IMR-90 (cell line): ENCODE measurements at regions not wholly inside any gene's neighbourhood (a gene's known extent, or its start where the extent isn't known, plus 50 kb on each side); places are given as distances from the start of the nearest gene placed in this dataset.

Source experiments
- ATAC-seq: fragments of 200-7000 bp; cut with Tn5 transposase; 2 replicates; pipeline ENCODE4 v1.9.1; 2020; ENCODE audit warnings: low read depth, mild to moderate bottlenecking, moderate library complexity
- BruUV-seq: library from RNA; stranded (reverse); fragments of 400-500 nt; replicated peaks from 2 replicates; lab custom pipeline; 2021; lab: Mats Ljungman, UMichigan
- CTCF ChIA-PET: fragments of 300-600 bp; formaldehyde crosslinking; extraction: SDS; loops from one replicate; lab custom pipeline; 2021; ENCODE audit warnings: antibody characterized with exemption; lab: Yijun Ruan, JAX
- POLR2A ChIA-PET: fragments of 300-600 bp; sonication (Branson Sonifier 250); formaldehyde crosslinking; loops from one replicate; lab custom pipeline; 2022; ENCODE audit warnings: antibody characterized with exemption; ENCODE audit not compliant: unreplicated experiment; lab: Charles Lee
- DNase-seq: peaks from one replicate; pipeline ENCODE4 v3.0.0; 2013
- H2AFZ ChIP-seq: replicated peaks from 2 replicates; pipeline ENCODE3; 2013; ENCODE audit warnings: low read length, mild to moderate bottlenecking; ENCODE audit not compliant: poor library complexity
- H2AK5ac ChIP-seq: 2 replicates; pipeline ENCODE4 v1.6.1; 2013; ENCODE audit warnings: low read depth, low read length, inconsistent platforms
- H2AK9ac ChIP-seq: replicated peaks from 2 replicates; pipeline ENCODE3; 2013; ENCODE audit warnings: mild to moderate bottlenecking, low read depth, low read length, moderate library complexity; ENCODE audit not compliant: poor library complexity
- H2BK120ac ChIP-seq: 2 replicates; pipeline ENCODE4 v1.6.1; 2013; ENCODE audit warnings: low read depth, low read length, inconsistent platforms
- H2BK15ac ChIP-seq: 3 replicates; pipeline ENCODE4 v1.6.1; 2013; ENCODE audit warnings: low read depth, low read length, inconsistent platforms
- H2BK20ac ChIP-seq: 2 replicates; pipeline ENCODE4 v1.6.1; 2013; ENCODE audit warnings: low read depth, mild to moderate bottlenecking, inconsistent platforms, low read length, moderate library complexity
- H2BK5ac ChIP-seq: 2 replicates; pipeline ENCODE4 v1.6.1; 2013; ENCODE audit warnings: mild to moderate bottlenecking, low read depth, low read length, inconsistent platforms; ENCODE audit not compliant: poor library complexity, severe bottlenecking
- H3K14ac ChIP-seq: replicated peaks from 2 replicates; pipeline ENCODE4 v1.6.1; 2013; ENCODE audit warnings: low read depth, low read length, inconsistent platforms
- H3K18ac ChIP-seq: 2 replicates; pipeline ENCODE4 v1.6.1; 2013; ENCODE audit warnings: low read depth, low read length, control low read depth
- H3K23ac ChIP-seq: 2 replicates; pipeline ENCODE4 v1.6.1; 2013; ENCODE audit warnings: low read depth, low read length, inconsistent platforms
- H3K27ac ChIP-seq: 2 replicates; pipeline ENCODE4 v1.5.1; 2013; ENCODE audit warnings: mild to moderate bottlenecking, control low read depth, low read length; ENCODE audit not compliant: insufficient read depth
- H3K27me3 ChIP-seq: 2 replicates; pipeline ENCODE4 v1.6.1; 2013; ENCODE audit warnings: low read length; ENCODE audit not compliant: control insufficient read depth, insufficient read depth
- H3K36me3 ChIP-seq: 2 replicates; pipeline ENCODE4 v1.6.1; 2013; ENCODE audit warnings: low read length, mixed read lengths; ENCODE audit not compliant: control insufficient read depth, insufficient read depth
- H3K4ac ChIP-seq: 2 replicates; pipeline ENCODE4 v1.6.1; 2013; ENCODE audit warnings: low read depth, low read length, inconsistent platforms
- H3K4me1 ChIP-seq: 2 replicates; pipeline ENCODE4 v1.6.1; 2013; ENCODE audit warnings: low read length, mixed read lengths; ENCODE audit not compliant: control insufficient read depth, insufficient read depth
- H3K4me2 ChIP-seq: 2 replicates; pipeline ENCODE4 v1.6.1; 2013; ENCODE audit warnings: low read depth, mild to moderate bottlenecking, control low read depth, low read length, moderate library complexity
- H3K4me3 ChIP-seq: 2 replicates; pipeline ENCODE4 v1.5.1; 2013; ENCODE audit warnings: low read depth, mild to moderate bottlenecking, control low read depth, low read length, moderate library complexity; ENCODE audit not compliant: insufficient read depth
- H3K56ac ChIP-seq: 2 replicates; pipeline ENCODE4 v1.6.1; 2013; ENCODE audit warnings: low read length, inconsistent platforms; ENCODE audit not compliant: insufficient read depth; ENCODE audit errors: extremely low read depth
- H3K79me1 ChIP-seq, 2 experiments: 2 replicates each; pipeline ENCODE4 v1.6.1; 2013; ENCODE audit warnings: low read length in 2 of 2, inconsistent platforms in 1 of 2, low read depth in 1 of 2
- H3K9ac ChIP-seq: 2 replicates; pipeline ENCODE4 v1.6.1; 2013; ENCODE audit warnings: low read depth, low read length, control low read depth
- H3K9me1 ChIP-seq: 2 replicates; pipeline ENCODE4 v1.6.1; 2013; ENCODE audit warnings: low read length, inconsistent platforms; ENCODE audit not compliant: insufficient read depth
- H3K9me3 ChIP-seq: 2 replicates; pipeline ENCODE4 v1.6.1; 2013; ENCODE audit warnings: low read length; ENCODE audit not compliant: control insufficient read depth, insufficient read depth
- H4K20me1 ChIP-seq: 2 replicates; pipeline ENCODE4 v1.6.1; 2013; ENCODE audit warnings: low read length, inconsistent platforms; ENCODE audit not compliant: insufficient read depth
- H4K5ac ChIP-seq: 2 replicates; pipeline ENCODE4 v1.6.1; 2013; ENCODE audit warnings: mild to moderate bottlenecking, low read depth, low read length, control low read depth
- H4K8ac ChIP-seq, 2 experiments: 2 replicates each; pipeline ENCODE4 v1.6.1; 2013; ENCODE audit warnings: low read depth in 2 of 2, low read length in 2 of 2, control low read depth in 1 of 2, inconsistent platforms in 1 of 2
- H4K91ac ChIP-seq: 2 replicates; pipeline ENCODE4 v1.6.1; 2013; ENCODE audit warnings: low read depth, low read length, inconsistent platforms; ENCODE audit not compliant: insufficient read depth
- ELK1 ChIP-seq: fragments of 150-350 bp; IDR thresholded peaks from 2 replicates; pipeline ENCODE4 v1.6.1; 2016; ENCODE audit warnings: low read depth, mild to moderate bottlenecking, low read length, moderate library complexity, borderline replicate concordance
- MAFK ChIP-seq: IDR thresholded peaks from 2 replicates; pipeline ENCODE4 v1.6.1; 2012; ENCODE audit warnings: low read depth, low read length, improper control_type of control experiment
- MXI1 ChIP-seq: IDR thresholded peaks from 2 replicates; pipeline ENCODE4 v1.6.1; 2012; ENCODE audit warnings: low read depth, mild to moderate bottlenecking, low read length, moderate library complexity, borderline replicate concordance
- RAD21 ChIP-seq: IDR thresholded peaks from 2 replicates; pipeline ENCODE4 v1.6.1; 2012; ENCODE audit warnings: low read length, improper control_type of control experiment
- RCOR1 ChIP-seq: IDR thresholded peaks from 2 replicates; pipeline ENCODE4 v1.6.1; 2012; ENCODE audit warnings: mild to moderate bottlenecking, low read length, improper control_type of control experiment; ENCODE audit not compliant: insufficient replicate concordance
- SMC3 ChIP-seq: fragments of 150-350 bp; IDR thresholded peaks from 2 replicates; pipeline ENCODE4 v1.6.1; 2016; ENCODE audit warnings: low read depth, mild to moderate bottlenecking, antibody characterized with exemption, low read length, moderate library complexity
- WGBS, 2 experiments: methylation state at CpG; one replicate each; pipeline versions ENCODE4 v1.1.5 to v1.1.7; 2013; ENCODE audit warnings: missing lambda C conversion rate in 2 of 2; ENCODE audit not compliant: insufficient read length in 1 of 2; ENCODE audit errors: extremely low coverage in 2 of 2; 5-methylcytosine and 5-hydroxymethylcytosine counted together
- dilution Hi-C: fragments of 300-500 bp; cut with HindIII; formaldehyde crosslinking; loops from one replicate; pipeline ENCODE4 v1.14.3; 2018; ENCODE audit warnings: low sequenced_read_pairs; ENCODE audit not compliant: unreplicated experiment
- in situ Hi-C: fragments of 300-500 bp; cut with MboI; formaldehyde crosslinking; loops from 3 replicates; pipeline ENCODE4 v1.14.3; 2019; ENCODE audit warnings: low sequenced_read_pairs, inconsistent platforms, mixed read lengths
- intact Hi-C: fragments of 100-400 bp; cut with micrococcal nuclease; formaldehyde crosslinking; loops from 2 replicates; pipeline ENCODE4 v1.10.0; 2022

- WGBS, 2 experiments, result no CpG with 5 or more reads among the region's 8 CpGs
- intact Hi-C loops (no loop called here), dilution Hi-C loops (no loop called here), in situ Hi-C loops (no loop called here)
- Histone ChIP-seq H3K4me2 (no peak overlapping the region), H3K36me3 (no peaks in the 10 kb centered on the region), H4K91ac (no peak overlapping the region), H3K4me1 (no peaks in the 10 kb centered on the region), H3K9me1 (no peaks in the 10 kb centered on the region), H2BK15ac (no peak overlapping the region), H4K8ac (no peak overlapping the region), H3K23ac (no peak overlapping the region), H2AK5ac (no peak overlapping the region), H2BK20ac (no peak overlapping the region), H3K9me3 (no peaks in the 10 kb centered on the region), H3K9ac (no peak overlapping the region), H2BK120ac (no peak overlapping the region), H2AK9ac (no peak overlapping the region), H3K14ac (no peak overlapping the region), H4K20me1 (no peaks in the 10 kb centered on the region), H4K5ac (no peak overlapping the region), H3K4ac (no peak overlapping the region), H2AFZ (no peak overlapping the region), H3K27me3 (no peaks in the 10 kb centered on the region; the same call in 1 of the 2 replicates), H2BK5ac (no peak overlapping the region), H3K4me3 (no peak overlapping the region), H3K56ac (no peak overlapping the region), H3K18ac (no peak overlapping the region), H3K79me1 (no peaks in the 10 kb centered on the region), H3K27ac (no peak overlapping the region)
- ChIA-PET CTCF (no interaction called here), POLR2A (no interaction called here)
- TF ChIP-seq ELK1 (no peak), RCOR1 (no peak), SMC3 (no peak), RAD21 (no peak), MAFK (no peak), MXI1 (no peak)
- ATAC-seq, result no peak
- no TSS peak for BruUV-seq
- DNase-seq, result no peak
These were observed 228.3 kb upstream of the NPVF start for GRCh38 chr7:25456467-25457171.
